ENCODE measurements at regions not wholly inside any gene's neighbourhood (a gene's known extent, or its start where the extent isn't known, plus 50 kb on each side); places are given as distances from the start of the nearest gene placed in this dataset.

- TF ChIP-seq PHF8 (IDR thresholded peaks at IDR 0.05; ENCODE audit: borderline replicate concordance, low read depth) (no peak), TP53 (CRISPR knock-in tag; IDR thresholded peaks at IDR 0.05) (no peak)
These were observed 371.5 kb downstream of the LNPK start for GRCh38 chr2:175630280-175631244.
